HUES64 (cell line): ENCODE measurements at regions not wholly inside any gene's neighbourhood (a gene's known extent, or its start where the extent isn't known, plus 50 kb on each side); places are given as distances from the start of the nearest gene placed in this dataset.

Source experiments
- H3K27ac ChIP-seq: 2 replicates; pipeline ENCODE4 v1.7.0; 2013; ENCODE audit warnings: low read depth, low read length, inconsistent platforms
- H3K27me3 ChIP-seq: 2 replicates; pipeline ENCODE4 v1.6.1; 2013; ENCODE audit warnings: mild to moderate bottlenecking, low read length; ENCODE audit not compliant: insufficient read depth
- H3K36me3 ChIP-seq: 2 replicates; pipeline ENCODE4 v1.6.1; 2013; ENCODE audit warnings: mild to moderate bottlenecking, low read length; ENCODE audit not compliant: insufficient read depth
- H3K4me1 ChIP-seq: 2 replicates; pipeline ENCODE4 v1.6.1; 2013; ENCODE audit warnings: mild to moderate bottlenecking, low read length, moderate library complexity; ENCODE audit not compliant: insufficient read depth
- H3K4me3 ChIP-seq: 2 replicates; pipeline ENCODE4 v1.5.1; 2013; ENCODE audit warnings: mild to moderate bottlenecking, low read length, moderate library complexity
- H3K9ac ChIP-seq: 2 replicates; pipeline ENCODE4 v1.6.1; 2013; ENCODE audit warnings: mild to moderate bottlenecking, low read depth, low read length
- H3K9me3 ChIP-seq: 2 replicates; pipeline ENCODE4 v1.6.1; 2013; ENCODE audit warnings: low read depth, low read length; ENCODE audit not compliant: insufficient read depth
- WGBS: fragments of 150-250, 120-280 bp; methylation state at CpG from one replicate; pipeline ENCODE4 v1.1.7; 2013; ENCODE audit warnings: missing lambda C conversion rate; 5-methylcytosine and 5-hydroxymethylcytosine counted together

GRCh38 chr7:35329026-35329425, 75.1 kb upstream of the TBX20 start:
- Histone ChIP-seq H3K4me3 (no peak overlapping the region), H3K4me1 (no peaks in the 10 kb centered on the region), H3K27me3 (no peaks in the 10 kb centered on the region), H3K27ac (no peak overlapping the region), H3K9me3 (peaks cover 12% of the 10 kb centered on the region; the same call in 1 of the 2 replicates), H3K9ac (no peak overlapping the region), H3K36me3 (no peaks in the 10 kb centered on the region)
- no CpG with 5 or more reads among the region's 1 CpG for WGBS

GRCh38 chr7:35319606-35320005, 65.7 kb upstream of the TBX20 start:
- Histone ChIP-seq H3K4me1 (no peaks in the 10 kb centered on the region), H3K27ac (no peak overlapping the region), H3K27me3 (no peaks in the 10 kb centered on the region), H3K9me3 (peaks cover 4% of the 10 kb centered on the region; the same call in 1 of the 2 replicates), H3K4me3 (no peak overlapping the region), H3K9ac (no peak overlapping the region), H3K36me3 (no peaks in the 10 kb centered on the region)
- 85% methylated on average over 4 of the region's 4 CpGs for WGBS

DNA sequence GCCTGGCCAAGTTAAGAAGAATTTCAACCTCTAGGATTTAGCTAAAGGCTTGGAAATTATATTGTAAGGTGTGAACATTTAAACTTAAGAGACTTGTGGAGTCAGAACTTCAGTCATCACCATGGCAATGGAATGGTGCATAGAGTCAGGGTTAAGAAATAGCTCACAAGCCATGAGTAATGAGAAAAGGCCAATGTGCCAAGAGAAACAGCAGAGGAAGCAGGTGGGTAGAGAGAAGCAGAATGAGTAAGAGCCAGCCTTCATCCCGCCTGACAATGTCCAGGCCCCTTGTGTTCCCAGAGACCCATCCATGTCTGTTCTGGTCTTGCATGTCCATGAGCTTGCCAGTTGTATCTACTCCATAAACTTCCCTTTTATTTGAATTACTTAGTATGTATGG, 62.6 kb upstream of the TBX20 start:
- Histone ChIP-seq H3K36me3 (no peaks in the 10 kb centered on the region), H3K27me3 (no peaks in the 10 kb centered on the region), H3K4me3 (no peak overlapping the region), H3K27ac (no peak overlapping the region), H3K9ac (no peak overlapping the region), H3K4me1 (no peaks in the 10 kb centered on the region), H3K9me3 (no peaks in the 10 kb centered on the region)
- WGBS, result 100% methylated on average over 1 of the region's 1 CpG

GRCh38 chr7:35315517-35315916, 61.6 kb upstream of the TBX20 start:
- no peak overlapping the region for H3K4me3 ChIP-seq

DNA sequence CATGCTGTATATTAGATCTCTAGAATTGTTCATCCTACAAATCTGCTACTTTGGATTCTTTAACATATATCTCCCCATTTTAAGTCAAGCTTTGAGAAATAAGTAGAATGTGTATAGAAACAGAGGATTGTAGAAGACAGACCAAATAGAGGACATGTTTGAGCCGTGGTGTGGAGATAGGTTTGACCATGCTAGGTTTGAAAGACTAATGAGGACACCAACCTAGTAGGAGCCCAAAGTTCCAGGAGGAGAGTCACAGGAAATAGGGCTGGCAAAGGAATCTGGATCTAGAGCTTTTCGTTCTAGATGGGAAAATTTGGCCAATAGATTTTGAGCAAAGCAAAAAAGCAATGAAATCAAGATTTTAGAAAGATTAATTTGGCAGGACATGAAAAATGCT, 60.5 kb upstream of the TBX20 start:
- WGBS, result 90% methylated on average over 2 of the region's 2 CpGs
- Histone ChIP-seq H3K9ac (no peak overlapping the region), H3K36me3 (no peaks in the 10 kb centered on the region), H3K4me3 (no peak overlapping the region), H3K27ac (no peak overlapping the region), H3K27me3 (no peaks in the 10 kb centered on the region), H3K9me3 (no peaks in the 10 kb centered on the region), H3K4me1 (no peaks in the 10 kb centered on the region)

More at GRCh38 chr7:35315517-35315916, 61.6 kb upstream of the TBX20 start:
- WGBS, result 93% methylated on average over 2 of the region's 2 CpGs
- Histone ChIP-seq H3K9me3 (no peaks in the 10 kb centered on the region), H3K27me3 (no peaks in the 10 kb centered on the region), H3K4me1 (no peaks in the 10 kb centered on the region), H3K36me3 (no peaks in the 10 kb centered on the region), H3K27ac (no peak overlapping the region), H3K9ac (no peak overlapping the region)

GRCh38 chr7:35313575-35313974, 59.7 kb upstream of the TBX20 start:
- no peaks in the 10 kb centered on the region for H3K4me1 ChIP-seq
- H3K4me3 ChIP-seq, result no peak overlapping the region
- 85% methylated on average over 1 of the region's 1 CpG for WGBS
- no peak overlapping the region for H3K9ac ChIP-seq
- H3K27me3 ChIP-seq, result no peaks in the 10 kb centered on the region
- H3K36me3 ChIP-seq, result no peaks in the 10 kb centered on the region
- H3K9me3 ChIP-seq, result no peaks in the 10 kb centered on the region
- no peak overlapping the region for H3K27ac ChIP-seq
